ENCODE measurements at regions not wholly inside any gene's neighbourhood (a gene's known extent, or its start where the extent isn't known, plus 50 kb on each side); places are given as distances from the start of the nearest gene placed in this dataset.
"Not testable (repeated sequence)": the region's sequence is repeated elsewhere in the genome, so short reads cannot be mapped to it uniquely, and the experiment has no call there.

- no peak for DNase-seq (ENCODE audit: low spot score)
Measured at GRCh38 chr6:50995036-50995435, 176.4 kb downstream of the TFAP2B start.

- no peak for DNase-seq (ENCODE audit: low spot score)
Measured at GRCh38 chr6:50998905-50999304, 180.2 kb downstream of the TFAP2B start.

- no peak for DNase-seq (ENCODE audit: low spot score)
Measured at GRCh38 chr6:51001399-51001798, 182.7 kb downstream of the TFAP2B start.

GRCh38 chr6:51004380-51004779 lies 185.7 kb downstream of the TFAP2B start:
- no peak for DNase-seq (ENCODE audit: low spot score)

- DNase-seq (ENCODE audit: low spot score) = no peak
Measured at GRCh38 chr6:51005779-51006178, 187.1 kb downstream of the TFAP2B start.

GRCh38 chr6:51007237-51007636 lies 188.6 kb downstream of the TFAP2B start:
- DNase-seq (ENCODE audit: low spot score) = no peak

- DNase-seq (ENCODE audit: low spot score) = not testable (repeated sequence)
Measured at GRCh38 chr6:51008693-51009092, 190.0 kb downstream of the TFAP2B start.

- no peak for DNase-seq (ENCODE audit: low spot score)
Measured at GRCh38 chr6:51013376-51013775, 194.7 kb downstream of the TFAP2B start.

- DNase-seq (ENCODE audit: low spot score) = no peak
Measured at GRCh38 chr6:51015394-51015793, 196.7 kb downstream of the TFAP2B start.

- DNase-seq (ENCODE audit: low spot score) = no peak
Measured at GRCh38 chr6:51016489-51016888, 197.8 kb downstream of the TFAP2B start.

GRCh38 chr6:51019806-51020205 lies 201.1 kb downstream of the TFAP2B start:
- no peak for DNase-seq (ENCODE audit: low spot score)

GRCh38 chr6:51021171-51021570 lies 202.5 kb downstream of the TFAP2B start:
- no peak for DNase-seq (ENCODE audit: low spot score)

- no peak for DNase-seq (ENCODE audit: low spot score)
Measured at GRCh38 chr6:51024126-51024525, 205.5 kb downstream of the TFAP2B start.

- DNase-seq (ENCODE audit: low spot score) = no peak
Measured at GRCh38 chr6:51025082-51025777, 206.6 kb downstream of the TFAP2B start.

GRCh38 chr6:51027283-51028065 lies 208.8 kb downstream of the TFAP2B start:
- no peak for DNase-seq (ENCODE audit: low spot score)

GRCh38 chr6:51028276-51028675 lies 209.6 kb downstream of the TFAP2B start:
- DNase-seq (ENCODE audit: low spot score) = peak; percentile 36

GRCh38 chr6:51029561-51029960 lies 210.9 kb downstream of the TFAP2B start:
- DNase-seq (ENCODE audit: low spot score) = no peak

GRCh38 chr6:51045548-51045947 lies 226.9 kb downstream of the TFAP2B start:
- no peak for DNase-seq (ENCODE audit: low spot score)

GRCh38 chr6:51049288-51049982 lies 230.8 kb downstream of the TFAP2B start:
- DNase-seq (ENCODE audit: low spot score) = no peak

GRCh38 chr6:51049983-51050877 lies 231.6 kb downstream of the TFAP2B start:
- DNase-seq (ENCODE audit: low spot score) = peak; percentile 57

GRCh38 chr6:51052716-51053115 lies 234.0 kb downstream of the TFAP2B start:
- DNase-seq (ENCODE audit: low spot score) = not testable (repeated sequence)

- DNase-seq (ENCODE audit: low spot score) = not testable (repeated sequence)
Measured at GRCh38 chr6:51055316-51055715, 236.6 kb downstream of the TFAP2B start.
